Neural cell (in vitro differentiated cells): ENCODE measurements at regions not wholly inside any gene's neighbourhood (a gene's known extent, or its start where the extent isn't known, plus 50 kb on each side); places are given as distances from the start of the nearest gene placed in this dataset.

Experiments used
- CTCF ChIP-seq: fragments of 450-650 bp; IDR thresholded peaks from 2 replicates; pipeline ENCODE4 v1.5.1; 2014; ENCODE audit warnings: antibody characterized with exemption, mild to moderate bottlenecking, moderate library complexity; ENCODE audit not compliant: poor library complexity, severe bottlenecking
- EP300 ChIP-seq: fragments of 450-650 bp; conservative IDR thresholded peaks from 2 replicates; pipeline ENCODE4 v1.6.1; 2014; ENCODE audit warnings: antibody characterized with exemption, mild to moderate bottlenecking, moderate library complexity; ENCODE audit not compliant: poor library complexity, severe bottlenecking
- POLR2AphosphoS5 ChIP-seq: IDR thresholded peaks from 2 replicates; pipeline ENCODE4 v1.6.1; 2012

- TF ChIP-seq EP300 (no peak), CTCF (no peak), POLR2AphosphoS5 (no peak)
Measured at GRCh38 chr10:91022924-91023699, 102.2 kb upstream of the ANKRD1 start.
